GM21526 (cell line): ENCODE measurements at regions not wholly inside any gene's neighbourhood (a gene's known extent, or its start where the extent isn't known, plus 50 kb on each side); places are given as distances from the start of the nearest gene placed in this dataset.

Experiments used
- ATAC-seq: cut with Tn5 transposase; IDR thresholded peaks from one replicate; pipeline ENCODE4 v1.9.1; 2021; ENCODE audit warnings: moderate library complexity; ENCODE audit not compliant: unreplicated experiment, low FRiP score

GRCh38 chr17:77451894-77452852 lies 311.4 kb downstream of the SEC14L1 start:
- ATAC-seq, result no peak

- no peak for ATAC-seq
These were observed 313.0 kb downstream of the SEC14L1 start for GRCh38 chr17:77453613-77454241.

- no peak for ATAC-seq
These were observed 313.7 kb downstream of the SEC14L1 start for GRCh38 chr17:77454242-77455095.

- no peak for ATAC-seq
These were observed 314.5 kb downstream of the SEC14L1 start for GRCh38 chr17:77455111-77455890.

GRCh38 chr17:77455891-77456260 lies 315.1 kb downstream of the SEC14L1 start:
- ATAC-seq, result no peak

GRCh38 chr17:77456271-77456950 lies 315.6 kb downstream of the SEC14L1 start:
- ATAC-seq, result no peak

GRCh38 chr17:77456951-77457548 lies 316.3 kb downstream of the SEC14L1 start:
- ATAC-seq, result no peak

- ATAC-seq, result no peak
These were observed 316.9 kb downstream of the SEC14L1 start for GRCh38 chr17:77457572-77458201.

GRCh38 chr17:77458202-77459017 lies 317.6 kb downstream of the SEC14L1 start:
- ATAC-seq, result no peak

- no peak for ATAC-seq
These were observed 318.4 kb downstream of the SEC14L1 start for GRCh38 chr17:77459018-77459755.

- ATAC-seq, result no peak
These were observed 319.8 kb downstream of the SEC14L1 start for GRCh38 chr17:77460514-77461046.

GRCh38 chr17:77461277-77462057 lies 320.7 kb downstream of the SEC14L1 start:
- ATAC-seq, result no peak

- no peak for ATAC-seq
These were observed 321.3 kb downstream of the SEC14L1 start for GRCh38 chr17:77462090-77462489.

- no peak for ATAC-seq
These were observed 322.1 kb downstream of the SEC14L1 start for GRCh38 chr17:77462553-77463497.

GRCh38 chr17:77464988-77465357 lies 324.2 kb downstream of the SEC14L1 start:
- ATAC-seq, result no peak
